B cell (primary cell): ENCODE measurements at regions not wholly inside any gene's neighbourhood (a gene's known extent, or its start where the extent isn't known, plus 50 kb on each side); places are given as distances from the start of the nearest gene placed in this dataset.

Experiments
- EZH2 ChIP-seq: IDR thresholded peaks from 2 replicates; pipeline ENCODE4 v1.6.1; 2012; ENCODE audit warnings: borderline replicate concordance, low read depth, mild to moderate bottlenecking, moderate library complexity, low read length; ENCODE audit not compliant: insufficient read depth, poor library complexity, severe bottlenecking
- TF ChIP-seq, protein P1 (sequence below): fragments of 200-600 bp; IDR thresholded peaks from one replicate; pipeline ENCODE4 v1.8.0; 2022; ENCODE audit warnings: antibody characterized with exemption, mild to moderate bottlenecking

DNA sequence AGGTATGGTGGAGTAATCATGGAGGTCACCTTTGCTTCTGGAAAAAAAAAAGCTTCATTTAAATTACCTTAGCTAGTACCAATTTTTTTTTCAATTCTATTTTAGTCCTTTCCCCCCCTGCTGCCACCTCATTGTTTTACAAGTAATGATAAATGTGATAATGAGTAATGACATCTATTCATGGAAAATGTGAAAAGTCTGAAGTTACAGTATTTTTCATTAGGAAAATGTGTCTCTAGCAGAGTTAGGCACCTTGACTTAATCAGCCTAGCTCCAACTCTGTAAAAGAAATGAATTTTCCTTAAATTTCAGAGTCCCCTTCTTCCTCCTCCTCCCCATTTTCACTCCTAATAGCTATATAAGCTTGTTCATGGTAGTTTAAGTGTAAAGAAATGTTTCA, 204.9 kb upstream of the USP25 start:
- no peak for TF ChIP-seq EZH2
- TF ChIP-seq, protein P1, sequence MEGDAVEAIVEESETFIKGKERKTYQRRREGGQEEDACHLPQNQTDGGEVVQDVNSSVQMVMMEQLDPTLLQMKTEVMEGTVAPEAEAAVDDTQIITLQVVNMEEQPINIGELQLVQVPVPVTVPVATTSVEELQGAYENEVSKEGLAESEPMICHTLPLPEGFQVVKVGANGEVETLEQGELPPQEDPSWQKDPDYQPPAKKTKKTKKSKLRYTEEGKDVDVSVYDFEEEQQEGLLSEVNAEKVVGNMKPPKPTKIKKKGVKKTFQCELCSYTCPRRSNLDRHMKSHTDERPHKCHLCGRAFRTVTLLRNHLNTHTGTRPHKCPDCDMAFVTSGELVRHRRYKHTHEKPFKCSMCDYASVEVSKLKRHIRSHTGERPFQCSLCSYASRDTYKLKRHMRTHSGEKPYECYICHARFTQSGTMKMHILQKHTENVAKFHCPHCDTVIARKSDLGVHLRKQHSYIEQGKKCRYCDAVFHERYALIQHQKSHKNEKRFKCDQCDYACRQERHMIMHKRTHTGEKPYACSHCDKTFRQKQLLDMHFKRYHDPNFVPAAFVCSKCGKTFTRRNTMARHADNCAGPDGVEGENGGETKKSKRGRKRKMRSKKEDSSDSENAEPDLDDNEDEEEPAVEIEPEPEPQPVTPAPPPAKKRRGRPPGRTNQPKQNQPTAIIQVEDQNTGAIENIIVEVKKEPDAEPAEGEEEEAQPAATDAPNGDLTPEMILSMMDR = no peak
